ENCODE measurements at regions not wholly inside any gene's neighbourhood (a gene's known extent, or its start where the extent isn't known, plus 50 kb on each side); places are given as distances from the start of the nearest gene placed in this dataset.

DNA sequence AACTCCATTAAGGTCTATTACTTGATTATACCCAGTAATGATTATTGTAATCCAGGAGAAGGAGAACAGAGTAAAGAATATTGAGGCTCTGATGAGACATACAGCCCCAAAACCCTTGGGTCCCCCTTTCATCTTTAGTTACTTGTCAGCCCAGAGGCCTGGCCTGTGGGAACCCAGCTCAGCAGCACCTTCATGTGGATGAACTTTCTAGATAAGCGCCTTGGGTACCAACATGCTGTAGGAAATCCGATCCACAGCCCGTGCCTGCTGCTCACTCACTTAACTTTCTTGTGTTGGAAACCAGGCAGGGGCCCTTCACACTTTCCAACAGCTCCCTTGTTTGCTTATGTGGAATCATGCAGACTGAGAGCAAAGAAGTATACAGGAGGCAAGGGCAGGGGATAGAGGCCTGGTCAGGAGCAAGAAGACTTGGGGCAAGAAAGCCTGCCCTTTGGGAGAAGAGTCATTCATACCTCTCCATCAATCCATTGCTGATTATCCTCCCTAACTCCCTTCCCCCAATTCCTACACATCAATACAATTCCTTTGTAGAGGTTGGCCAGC is 64.0 kb upstream of the SOX9 start:
- Histone ChIP-seq H3K9me3 (no peaks in the 10 kb centered on the region), H3K4me3 (no peak overlapping the region), H3K4me2 (no peak overlapping the region), H3K4me1 (no peaks in the 10 kb centered on the region), H3K27ac (no peak overlapping the region)
- ATAC-seq (no peak), FAIRE-seq (no peak), DNase-seq (ENCODE audit: low read depth in 1 of 2, low spot score in 1 of 2) (no peak)
- WGBS (ENCODE audit: missing lambda C conversion rate) = 61% methylated on average over 3 of the region's 3 CpGs
- TF ChIP-seq CBX2 (IDR thresholded peaks at IDR 0.05; ENCODE audit: borderline replicate concordance, low read depth) (no peak), RAD21 (conservative IDR thresholded peaks at IDR 0.05 in 1 of 2, IDR thresholded peaks at IDR 0.05 in 1 of 2) (0 out of 5 replicates have a peak, but pooled peaks of 1 of the 2 experiments have one; percentile 5)
- POLR2A ChIA-PET = no interaction called here
- CTCF ChIA-PET = interaction anchor here (1.1 to 1.8 kb wide), 5 partner anchors 9 to 584 kb away, joined by 3 to 4 read pairs (median 3); no protein-coding TSS in a partner anchor

DNA sequence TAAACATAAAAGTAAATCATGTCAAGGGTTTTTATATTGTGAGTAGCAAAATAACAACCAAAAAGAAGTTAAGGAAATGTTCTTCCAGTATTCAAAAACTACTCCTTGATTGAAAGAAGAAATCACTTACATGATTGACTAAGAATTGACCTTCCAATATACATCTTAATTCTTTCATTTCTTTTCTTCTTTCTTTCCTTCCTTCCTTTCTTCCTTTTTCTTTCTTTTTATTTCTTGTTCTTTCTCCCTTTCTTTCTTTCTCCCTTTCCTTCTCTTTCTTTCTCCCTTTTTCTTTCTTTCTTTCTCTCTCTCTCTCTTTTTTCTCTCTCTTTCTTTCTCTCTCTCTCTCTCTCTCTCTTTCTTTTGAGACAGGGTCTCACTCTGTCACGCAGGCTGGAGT is 60.7 kb upstream of the SOX9 start:
- Histone ChIP-seq H3K4me2 (no peak overlapping the region), H3K4me3 (no peak overlapping the region), H3K9me3 (no peaks in the 10 kb centered on the region), H3K4me1 (no peaks in the 10 kb centered on the region), H3K27ac (no peak overlapping the region)
- TF ChIP-seq HDAC2 (IDR thresholded peaks at IDR 0.05) (no peak), PHF8 (IDR thresholded peaks at IDR 0.05; ENCODE audit: borderline replicate concordance, low read depth) (no peak), HMGXB4 (CRISPR knock-in tag; IDR thresholded peaks at IDR 0.05; ENCODE audit: borderline replicate concordance) (no peak), ESRRA (IDR thresholded peaks at IDR 0.05; ENCODE audit: borderline replicate concordance, low read length) (no peak), HOXA7 (CRISPR knock-in tag; IDR thresholded peaks at IDR 0.05) (no peak), ZSCAN20 (CRISPR knock-in tag; IDR thresholded peaks at IDR 0.05) (no peak), MAX (IDR thresholded peaks at IDR 0.05) (no peak), NFE2L2 (conservative IDR thresholded peaks at IDR 0.05; ENCODE audit: low read length) (no peak), RCOR1 (IDR thresholded peaks at IDR 0.05; ENCODE audit: low read depth, low read length) (no peak), REST (IDR thresholded peaks at IDR 0.05) (no peak)
- ChIA-PET CTCF (interaction anchor here (0.7 kb wide), 1 partner anchor 13 kb away, joined by 3 read pairs; no protein-coding TSS in a partner anchor), POLR2A (no interaction called here)
- DNase-seq (ENCODE audit: low read depth in 1 of 2, low spot score in 1 of 2) (no peak), ATAC-seq (no peak), FAIRE-seq (peak; percentile 18)
- WGBS (ENCODE audit: missing lambda C conversion rate) = 23% methylated on average over 1 of the region's 1 CpG

GRCh38 chr17:72063262-72063661 is 57.6 kb upstream of the SOX9 start:
- no peak overlapping the region for H3K4me3 ChIP-seq
- 0 out of 6 replicates have a peak, but pooled peaks of 1 of the 2 experiments have one; percentile 24 for ATAC-seq
- no peak for FAIRE-seq
- no peaks in the 10 kb centered on the region for H3K4me1 ChIP-seq
- CTCF ChIA-PET = interaction anchor here (1.0 kb wide), 1 partner anchor 38 kb away, joined by 3 read pairs; no protein-coding TSS in a partner anchor
- TF ChIP-seq MYC (IDR thresholded peaks at IDR 0.05; ENCODE audit: borderline replicate concordance, low read length) (no peak), CBX2 (IDR thresholded peaks at IDR 0.05; ENCODE audit: borderline replicate concordance, low read depth) (no peak), RNF2 (IDR thresholded peaks at IDR 0.05; ENCODE audit: borderline replicate concordance, low read depth) (no peak), RFX5 (IDR thresholded peaks at IDR 0.05) (no peak), ATOH8 (CRISPR knock-in tag; IDR thresholded peaks at IDR 0.05; ENCODE audit: low read depth) (no peak), HMGXB4 (CRISPR knock-in tag; IDR thresholded peaks at IDR 0.05; ENCODE audit: borderline replicate concordance) (no peak), SREBF2 (IDR thresholded peaks at IDR 0.05) (no peak), RAD21 (conservative IDR thresholded peaks at IDR 0.05 in 1 of 2, IDR thresholded peaks at IDR 0.05 in 1 of 2) (no peak), EHF (CRISPR knock-in tag; IDR thresholded peaks at IDR 0.05) (no peak)
- no peaks in the 10 kb centered on the region for H3K9me3 ChIP-seq
- POLR2A ChIA-PET = no interaction called here
- H3K4me2 ChIP-seq = no peak overlapping the region
- H3K27ac ChIP-seq = no peak overlapping the region
- 32% methylated on average over 3 of the region's 3 CpGs for WGBS (ENCODE audit: missing lambda C conversion rate)
- DNase-seq (ENCODE audit: low read depth in 1 of 2, low spot score in 1 of 2) = no peak
